Peyer's patch (tissue), 4 donors: ENCODE measurements at regions not wholly inside any gene's neighbourhood (a gene's known extent, or its start where the extent isn't known, plus 50 kb on each side); places are given as distances from the start of the nearest gene placed in this dataset.

Experiments
- DNase-seq, 3 donors: peaks; one replicate each; pipeline ENCODE4 v3.0.0-alpha.2; 2017 to 2019
- H3K27ac ChIP-seq, 4 donors: fragments of 200-600 bp; sonication (generic); one replicate each; pipeline ENCODE4 v1.5.1; 2016 to 2019
- H3K27me3 ChIP-seq, 2 donors: fragments of 200-600 bp; sonication (generic); one replicate each; pipeline ENCODE4 v1.5.1; 2019
- H3K36me3 ChIP-seq, 3 donors: fragments of 200-600 bp; sonication (generic); one replicate each; pipeline ENCODE4 v1.5.1; 2016 to 2019
- H3K4me1 ChIP-seq, 4 donors: fragments of 200-600 bp; sonication (generic); one replicate each; pipeline ENCODE4 v1.5.1; 2016 to 2019
- H3K4me3 ChIP-seq, 4 donors: fragments of 200-600 bp; sonication (generic); 1 replicate in 3 of 4; 2 replicates in 1 of 4; pipeline ENCODE4 v1.5.1; 2016 to 2019; ENCODE audit warnings: mild to moderate bottlenecking in 1 of 4
- H3K9me3 ChIP-seq, 4 donors: fragments of 200-600 bp; sonication (generic); one replicate each; pipeline ENCODE4 v1.5.1; 2016 to 2019; ENCODE audit warnings: mild to moderate bottlenecking in 1 of 4
- POLR2A ChIP-seq, 2 donors: fragments of 450-650 bp; IDR thresholded peaks; one replicate each; pipeline ENCODE4 v1.5.1; 2017; ENCODE audit warnings: antibody characterized with exemption in 2 of 2, mild to moderate bottlenecking in 2 of 2, moderate library complexity in 2 of 2
- TF ChIP-seq, protein P1 (sequence below), 6 experiments: fragments of 450-650 bp in 4 of 6; fragments of 200-600 bp in 2 of 6; sonication (generic) in 1 of 6; IDR thresholded peaks; one replicate each; pipeline ENCODE4 v1.5.1; 2017 to 2019; ENCODE audit warnings: antibody characterized with exemption in 6 of 6, mild to moderate bottlenecking in 3 of 6, moderate library complexity in 1 of 6

- H3K4me3 ChIP-seq = no peak overlapping the region
- no peak overlapping the region for H3K27ac ChIP-seq
- DNase-seq = no peak
- no peaks in the 10 kb centered on the region for H3K27me3 ChIP-seq
- no peaks in the 10 kb centered on the region for H3K4me1 ChIP-seq
- H3K9me3 ChIP-seq = no peaks in the 10 kb centered on the region
- no peak for TF ChIP-seq POLR2A (IDR thresholded peaks at IDR 0.05)
- TF ChIP-seq, protein P1, sequence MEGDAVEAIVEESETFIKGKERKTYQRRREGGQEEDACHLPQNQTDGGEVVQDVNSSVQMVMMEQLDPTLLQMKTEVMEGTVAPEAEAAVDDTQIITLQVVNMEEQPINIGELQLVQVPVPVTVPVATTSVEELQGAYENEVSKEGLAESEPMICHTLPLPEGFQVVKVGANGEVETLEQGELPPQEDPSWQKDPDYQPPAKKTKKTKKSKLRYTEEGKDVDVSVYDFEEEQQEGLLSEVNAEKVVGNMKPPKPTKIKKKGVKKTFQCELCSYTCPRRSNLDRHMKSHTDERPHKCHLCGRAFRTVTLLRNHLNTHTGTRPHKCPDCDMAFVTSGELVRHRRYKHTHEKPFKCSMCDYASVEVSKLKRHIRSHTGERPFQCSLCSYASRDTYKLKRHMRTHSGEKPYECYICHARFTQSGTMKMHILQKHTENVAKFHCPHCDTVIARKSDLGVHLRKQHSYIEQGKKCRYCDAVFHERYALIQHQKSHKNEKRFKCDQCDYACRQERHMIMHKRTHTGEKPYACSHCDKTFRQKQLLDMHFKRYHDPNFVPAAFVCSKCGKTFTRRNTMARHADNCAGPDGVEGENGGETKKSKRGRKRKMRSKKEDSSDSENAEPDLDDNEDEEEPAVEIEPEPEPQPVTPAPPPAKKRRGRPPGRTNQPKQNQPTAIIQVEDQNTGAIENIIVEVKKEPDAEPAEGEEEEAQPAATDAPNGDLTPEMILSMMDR (IDR thresholded peaks at IDR 0.05) = no peak
- H3K36me3 ChIP-seq = no peaks in the 10 kb centered on the region
Observed at GRCh38 chr3:75014008-75014407, 399.5 kb upstream of the CNTN3 start.

DNA sequence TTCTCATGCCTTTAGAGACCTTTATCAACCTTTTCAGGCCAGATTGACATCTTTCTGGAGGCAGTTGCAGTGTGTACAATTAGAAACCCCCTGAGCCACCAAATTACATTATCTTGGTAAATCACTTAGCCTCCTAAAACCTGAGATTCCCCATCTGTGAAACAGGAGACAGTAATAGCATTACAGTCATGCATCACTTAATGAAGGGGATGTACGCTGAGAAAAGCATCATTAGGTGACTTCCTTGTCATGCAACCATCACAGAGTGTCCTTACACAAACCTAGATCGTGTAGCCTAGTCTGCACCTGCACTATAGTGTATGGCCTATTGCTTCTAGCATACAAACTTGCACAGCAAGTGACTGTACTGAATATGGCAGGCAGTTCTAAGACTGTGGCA lies 400.8 kb upstream of the CNTN3 start:
- no peak for DNase-seq
- no peaks in the 10 kb centered on the region for H3K36me3 ChIP-seq
- no peak for TF ChIP-seq POLR2A (IDR thresholded peaks at IDR 0.05)
- TF ChIP-seq, protein P1 (IDR thresholded peaks at IDR 0.05) = no peak
- no peak overlapping the region for H3K4me3 ChIP-seq
- no peaks in the 10 kb centered on the region for H3K4me1 ChIP-seq
- H3K9me3 ChIP-seq = no peaks in the 10 kb centered on the region
- no peak overlapping the region for H3K27ac ChIP-seq
- no peaks in the 10 kb centered on the region for H3K27me3 ChIP-seq

GRCh38 chr3:75035146-75035545 lies 420.7 kb upstream of the CNTN3 start:
- Histone ChIP-seq H3K4me3 (no peak overlapping the region), H3K27me3 (no peaks in the 10 kb centered on the region), H3K36me3 (no peaks in the 10 kb centered on the region), H3K9me3 (no peaks in the 10 kb centered on the region), H3K4me1 (no peaks in the 10 kb centered on the region), H3K27ac (no peak overlapping the region)
- TF ChIP-seq POLR2A (IDR thresholded peaks at IDR 0.05) = no peak
- TF ChIP-seq, protein P1 (IDR thresholded peaks at IDR 0.05) = no peak
- no peak for DNase-seq

GRCh38 chr3:75042941-75043340 lies 428.5 kb upstream of the CNTN3 start:
- no peaks in the 10 kb centered on the region for H3K9me3 ChIP-seq
- no peak overlapping the region for H3K4me3 ChIP-seq
- H3K4me1 ChIP-seq = no peaks in the 10 kb centered on the region
- no peak for TF ChIP-seq POLR2A (IDR thresholded peaks at IDR 0.05)
- TF ChIP-seq, protein P1 (IDR thresholded peaks at IDR 0.05) = no peak
- H3K27ac ChIP-seq = no peak overlapping the region
- no peaks in the 10 kb centered on the region for H3K36me3 ChIP-seq
- DNase-seq = no peak
- no peaks in the 10 kb centered on the region for H3K27me3 ChIP-seq

- no peaks in the 10 kb centered on the region for H3K27me3 ChIP-seq
- H3K4me3 ChIP-seq = no peak overlapping the region
- H3K27ac ChIP-seq = no peak overlapping the region
- H3K4me1 ChIP-seq = no peaks in the 10 kb centered on the region
- no peaks in the 10 kb centered on the region for H3K36me3 ChIP-seq
- no peaks in the 10 kb centered on the region for H3K9me3 ChIP-seq
- no peak for DNase-seq
- TF ChIP-seq POLR2A (IDR thresholded peaks at IDR 0.05) = no peak
- TF ChIP-seq, protein P1 (IDR thresholded peaks at IDR 0.05) = no peak
Observed at GRCh38 chr3:75048650-75049049, 434.2 kb upstream of the CNTN3 start.

GRCh38 chr3:75049533-75049932 lies 435.1 kb upstream of the CNTN3 start:
- no peaks in the 10 kb centered on the region for H3K27me3 ChIP-seq
- TF ChIP-seq POLR2A (IDR thresholded peaks at IDR 0.05) = no peak
- TF ChIP-seq, protein P1 (IDR thresholded peaks at IDR 0.05) = no peak
- H3K4me3 ChIP-seq = no peak overlapping the region

More at GRCh38 chr3:75049533-75049932, 435.1 kb upstream of the CNTN3 start:
- Histone ChIP-seq H3K9me3 (no peaks in the 10 kb centered on the region), H3K27ac (no peak overlapping the region), H3K4me1 (no peaks in the 10 kb centered on the region), H3K36me3 (no peaks in the 10 kb centered on the region)
- no peak for DNase-seq
